H9 (cell line): ENCODE measurements at regions not wholly inside any gene's neighbourhood (a gene's known extent, or its start where the extent isn't known, plus 50 kb on each side); places are given as distances from the start of the nearest gene placed in this dataset.
A peak's percentile ranks its signal among the peaks of the same experiment; 100 is the strongest.

Experiments
- DNase-seq: peaks from one replicate; pipeline ENCODE4 v3.0.0-alpha.2; 2017
- H2AFZ ChIP-seq: one replicate; pipeline ENCODE4 v1.6.1; 2013; ENCODE audit warnings: mild to moderate bottlenecking, low read length, control low read depth, moderate library complexity
- H2AK5ac ChIP-seq: 2 replicates; pipeline ENCODE4 v1.6.1; 2013; ENCODE audit warnings: low read length, control low read depth, mixed read lengths; ENCODE audit not compliant: insufficient read length
- H2BK120ac ChIP-seq: one replicate; pipeline ENCODE4 v1.6.1; 2013; ENCODE audit warnings: low read depth, mild to moderate bottlenecking, low read length, control low read depth, inconsistent platforms; ENCODE audit not compliant: poor library complexity, severe bottlenecking
- H2BK12ac ChIP-seq: 2 replicates; pipeline ENCODE4 v1.6.1; 2013; ENCODE audit warnings: low read length, control low read depth, mixed read lengths, low read depth; ENCODE audit not compliant: insufficient read length
- H2BK15ac ChIP-seq: 2 replicates; pipeline ENCODE4 v1.6.1; 2013; ENCODE audit warnings: low read depth, low read length, control low read depth
- H2BK20ac ChIP-seq: one replicate; pipeline ENCODE4 v1.6.1; 2013; ENCODE audit warnings: low read depth, mild to moderate bottlenecking, low read length, control low read depth, inconsistent platforms; ENCODE audit not compliant: poor library complexity, severe bottlenecking
- H2BK5ac ChIP-seq: 2 replicates; pipeline ENCODE4 v1.6.1; 2013; ENCODE audit warnings: low read length, control low read depth, mixed read lengths; ENCODE audit not compliant: insufficient read length
- H3K14ac ChIP-seq: 2 replicates; pipeline ENCODE4 v1.6.1; 2013; ENCODE audit warnings: low read length, control low read depth; ENCODE audit not compliant: insufficient read depth
- H3K18ac ChIP-seq: 2 replicates; pipeline ENCODE4 v1.6.1; 2013; ENCODE audit warnings: low read depth, mild to moderate bottlenecking, mixed read lengths, low read length, control low read depth; ENCODE audit not compliant: insufficient read length
- H3K23ac ChIP-seq: 2 replicates; pipeline ENCODE4 v1.6.1; 2013; ENCODE audit warnings: low read length, control low read depth, mixed read lengths, low read depth; ENCODE audit not compliant: insufficient read length
- H3K23me2 ChIP-seq: 2 replicates; pipeline ENCODE4 v1.6.1; 2013; ENCODE audit warnings: low read depth, mild to moderate bottlenecking, mixed read lengths, low read length, control low read depth; ENCODE audit not compliant: insufficient read length, poor library complexity, severe bottlenecking
- H3K27ac ChIP-seq: 2 replicates; pipeline ENCODE4 v1.5.1; 2013; ENCODE audit warnings: low read length, control low read depth, mixed read lengths, low read depth; ENCODE audit not compliant: insufficient read length
- H3K27me3 ChIP-seq: 2 replicates; pipeline ENCODE4 v1.6.1; 2013; ENCODE audit warnings: low read length, control low read depth, inconsistent platforms; ENCODE audit not compliant: insufficient read depth
- H3K4ac ChIP-seq: 2 replicates; pipeline ENCODE4 v1.6.1; 2013; ENCODE audit warnings: low read depth, mild to moderate bottlenecking, control low read depth, inconsistent platforms, low read length, moderate library complexity
- H3K4me1 ChIP-seq: 2 replicates; pipeline ENCODE4 v1.6.1; 2013; ENCODE audit warnings: low read length, control low read depth, inconsistent platforms; ENCODE audit not compliant: insufficient read depth
- H3K4me2 ChIP-seq: 2 replicates; pipeline ENCODE4 v1.6.1; 2013; ENCODE audit warnings: low read length, control low read depth, mixed read lengths; ENCODE audit not compliant: insufficient read length, insufficient read depth
- H3K56ac ChIP-seq: 2 replicates; pipeline ENCODE4 v1.6.1; 2013; ENCODE audit warnings: low read depth, mild to moderate bottlenecking, mixed read lengths, low read length, control low read depth; ENCODE audit not compliant: insufficient read length
- H3K79me1 ChIP-seq: 2 replicates; pipeline ENCODE4 v1.6.1; 2013; ENCODE audit warnings: low read depth, mild to moderate bottlenecking, moderate library complexity, low read length, control low read depth, inconsistent platforms; ENCODE audit not compliant: insufficient read depth, poor library complexity, severe bottlenecking
- H3K79me2 ChIP-seq: 2 replicates; pipeline ENCODE4 v1.6.1; 2013; ENCODE audit warnings: low read length, control low read depth, inconsistent platforms; ENCODE audit not compliant: insufficient read depth
- H3K9ac ChIP-seq: 2 replicates; pipeline ENCODE4 v1.6.1; 2013; ENCODE audit warnings: low read length, control low read depth, mixed read lengths; ENCODE audit not compliant: insufficient read length; ENCODE audit errors: extremely low read depth
- H3K9me3 ChIP-seq: one replicate; pipeline ENCODE4 v1.6.1; 2013; ENCODE audit warnings: low read depth, low read length, inconsistent platforms; ENCODE audit not compliant: control insufficient read depth
- H3T11ph ChIP-seq: one replicate; pipeline ENCODE4 v1.6.1; 2013; ENCODE audit warnings: mild to moderate bottlenecking, low read length, control low read depth, inconsistent platforms
- H4K20me1 ChIP-seq: one replicate; pipeline ENCODE4 v1.6.1; 2013; ENCODE audit not compliant: control insufficient read depth, insufficient read length, insufficient read depth
- H4K5ac ChIP-seq: 2 replicates; pipeline ENCODE4 v1.6.1; 2013; ENCODE audit warnings: low read depth, mild to moderate bottlenecking, mixed read lengths, low read length, control low read depth; ENCODE audit not compliant: insufficient read length
- H4K8ac ChIP-seq: replicated peaks from 2 replicates; pipeline ENCODE4 v1.6.1; 2013; ENCODE audit warnings: low read length, control low read depth, mixed read lengths, low read depth; ENCODE audit not compliant: insufficient read length
- H4K91ac ChIP-seq: 2 replicates; pipeline ENCODE4 v1.6.1; 2013; ENCODE audit warnings: low read depth, mild to moderate bottlenecking, moderate library complexity, mixed read lengths, low read length, control low read depth; ENCODE audit not compliant: insufficient read length
- H3K27ac Mint-ChIP-seq, 3 experiments: 2 replicates in 2 of 3; 3 replicates in 1 of 3; pipeline ENCODE4 v1.8.0; 2020 to 2021; ENCODE audit warnings: mixed read lengths in 3 of 3, mild to moderate bottlenecking in 1 of 3, moderate library complexity in 1 of 3
- H3K27me3 Mint-ChIP-seq: 2 replicates; pipeline ENCODE4 v1.8.0; 2021; ENCODE audit warnings: low read depth, mild to moderate bottlenecking, moderate library complexity, mixed read lengths
- H3K36me3 Mint-ChIP-seq, 3 experiments: 2 replicates in 2 of 3; 3 replicates in 1 of 3; pipeline ENCODE4 v1.8.0; 2020 to 2021; ENCODE audit warnings: low read depth in 3 of 3, mixed read lengths in 3 of 3; ENCODE audit not compliant: insufficient read depth in 1 of 3
- H3K4me1 Mint-ChIP-seq, 2 experiments: 2 replicates each; pipeline ENCODE4 v1.8.0; 2020; ENCODE audit warnings: mixed read lengths in 2 of 2
- H3K4me3 Mint-ChIP-seq, 2 experiments: 2 replicates in 1 of 2; 3 replicates in 1 of 2; pipeline ENCODE4 v1.8.0; 2020 to 2021; ENCODE audit warnings: mild to moderate bottlenecking in 2 of 2, mixed read lengths in 2 of 2, moderate library complexity in 1 of 2
- H3K9me3 Mint-ChIP-seq, 2 experiments: 2 replicates in 1 of 2; 3 replicates in 1 of 2; pipeline ENCODE4 v1.8.0; 2020; ENCODE audit warnings: mild to moderate bottlenecking in 2 of 2, mixed read lengths in 2 of 2, moderate library complexity in 1 of 2
- WGBS: extraction: QIAGEN DNeasy Blood & Tissue Kit; methylation state at CpG from one replicate; pipeline ENCODE4 v1.1.7; 2013; ENCODE audit warnings: missing lambda C conversion rate, low lambda C conversion rate, mixed read lengths; ENCODE audit not compliant: insufficient read length; ENCODE audit errors: extremely low coverage; 5-methylcytosine and 5-hydroxymethylcytosine counted together
- TF ChIP-seq, protein P1 (sequence below): fragments of 200-600 bp; sonication (generic); conservative IDR thresholded peaks from 3 replicates; pipeline ENCODE4 v1.8.0; 2021; ENCODE audit warnings: antibody characterized with exemption, mild to moderate bottlenecking

DNA sequence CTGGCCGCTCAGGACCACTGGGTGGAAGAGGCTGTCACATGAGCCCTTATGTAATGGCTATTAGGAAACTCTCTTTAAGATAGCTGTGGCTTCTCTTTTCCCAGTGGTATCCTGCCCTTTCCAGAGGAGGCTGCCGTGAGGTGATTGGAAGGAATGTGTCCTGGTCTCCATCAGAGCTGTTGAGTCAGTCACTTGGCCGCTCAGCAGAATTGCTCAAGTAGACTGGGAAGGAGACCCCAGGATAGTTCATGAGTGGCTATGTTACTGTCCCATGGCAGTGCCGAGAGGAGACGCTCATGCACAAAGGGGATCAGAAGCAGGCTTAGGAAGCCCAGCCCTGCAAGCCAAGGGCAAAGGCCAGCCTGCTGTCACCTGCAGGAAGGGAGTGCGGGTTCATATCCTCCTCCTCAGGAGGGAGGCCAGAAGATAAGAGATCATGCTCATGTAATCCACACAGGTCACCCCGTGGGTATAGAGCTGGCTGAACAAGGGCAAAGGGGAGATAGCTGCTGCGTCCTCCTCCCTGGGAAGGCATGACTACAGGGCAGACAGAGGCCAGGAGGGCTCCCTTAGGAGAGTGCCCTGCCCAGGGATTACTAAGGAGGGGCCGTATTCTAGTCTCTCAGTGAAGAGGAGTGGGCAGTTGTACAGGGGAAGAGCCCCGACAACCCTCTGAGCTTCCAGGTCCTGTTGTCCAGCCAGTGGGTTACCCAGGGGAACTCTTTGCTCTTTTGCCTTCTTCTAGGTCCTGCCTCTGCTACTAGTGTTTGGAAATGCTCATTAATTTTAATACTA, 137.0 kb upstream of the MAX start:
- Histone ChIP-seq H3K27me3 (no peaks in the 10 kb centered on the region), H3K56ac (no peak overlapping the region), H3T11ph (no peak overlapping the region), H3K18ac (no peak overlapping the region), H2BK120ac (no peak overlapping the region), H3K79me1 (no peaks in the 10 kb centered on the region), H3K23ac (no peak overlapping the region), H3K4me1 (0 out of 2 replicates have a peak, but pooled peaks cover 2% of the 10 kb centered on the region), H3K4ac (no peak overlapping the region), H2BK12ac (no peak overlapping the region), H4K5ac (no peak overlapping the region), H2BK15ac (no peak overlapping the region), H4K20me1 (no peaks in the 10 kb centered on the region), H3K23me2 (no peaks in the 10 kb centered on the region), H3K79me2 (no peaks in the 10 kb centered on the region), H3K9me3 (no peaks in the 10 kb centered on the region), H2AK5ac (no peak overlapping the region), H4K91ac (no peak overlapping the region), H2BK5ac (no peak overlapping the region), H3K9ac (no peak overlapping the region), H2BK20ac (no peak overlapping the region), H3K27ac (no peak overlapping the region), H3K4me2 (no peak overlapping the region), H4K8ac (no peak overlapping the region), H2AFZ (no peak overlapping the region), H3K14ac (peak overlapping the region; percentile 21; the same call in 1 of the 2 replicates)
- no CpG with 5 or more reads among the region's 10 CpGs for WGBS
- peaks cover 0 to 6% of the 10 kb centered on the region in 2 experiments; a peak in 1 of 5 replicates for H3K9me3 Mint-ChIP-seq
- H3K4me3 Mint-ChIP-seq = no peak overlapping the region
- H3K36me3 Mint-ChIP-seq = peaks cover 0 to 4% (median 0%) of the 10 kb centered on the region in 3 experiments; a peak in 2 of 7 replicates
- H3K27me3 Mint-ChIP-seq = no peaks in the 10 kb centered on the region
- TF ChIP-seq, protein P1, sequence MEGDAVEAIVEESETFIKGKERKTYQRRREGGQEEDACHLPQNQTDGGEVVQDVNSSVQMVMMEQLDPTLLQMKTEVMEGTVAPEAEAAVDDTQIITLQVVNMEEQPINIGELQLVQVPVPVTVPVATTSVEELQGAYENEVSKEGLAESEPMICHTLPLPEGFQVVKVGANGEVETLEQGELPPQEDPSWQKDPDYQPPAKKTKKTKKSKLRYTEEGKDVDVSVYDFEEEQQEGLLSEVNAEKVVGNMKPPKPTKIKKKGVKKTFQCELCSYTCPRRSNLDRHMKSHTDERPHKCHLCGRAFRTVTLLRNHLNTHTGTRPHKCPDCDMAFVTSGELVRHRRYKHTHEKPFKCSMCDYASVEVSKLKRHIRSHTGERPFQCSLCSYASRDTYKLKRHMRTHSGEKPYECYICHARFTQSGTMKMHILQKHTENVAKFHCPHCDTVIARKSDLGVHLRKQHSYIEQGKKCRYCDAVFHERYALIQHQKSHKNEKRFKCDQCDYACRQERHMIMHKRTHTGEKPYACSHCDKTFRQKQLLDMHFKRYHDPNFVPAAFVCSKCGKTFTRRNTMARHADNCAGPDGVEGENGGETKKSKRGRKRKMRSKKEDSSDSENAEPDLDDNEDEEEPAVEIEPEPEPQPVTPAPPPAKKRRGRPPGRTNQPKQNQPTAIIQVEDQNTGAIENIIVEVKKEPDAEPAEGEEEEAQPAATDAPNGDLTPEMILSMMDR = no peak
- H3K4me1 Mint-ChIP-seq = peaks cover 24 to 27% of the 10 kb centered on the region in 2 experiments
- DNase-seq = no peak
- H3K27ac Mint-ChIP-seq = peak overlapping the region in 2 of 3 experiments; percentile 10 to 70; a peak in 1 of 7 replicates
